ENCODE measurements at regions not wholly inside any gene's neighbourhood (a gene's known extent, or its start where the extent isn't known, plus 50 kb on each side); places are given as distances from the start of the nearest gene placed in this dataset.

GRCh38 chr7:17233603-17234002 lies 64.8 kb upstream of the AHR start:
- Histone ChIP-seq H3K27ac (peak overlapping the region in 1 of 5 donors; percentile 79), H3K4me1 (replicated peaks in 1 of 2) (peaks cover 20% of the 10 kb centered on the region in 2 donors), H3K4me3 (no peak overlapping the region), H3K36me3 (replicated peaks in 1 of 2) (no peaks in the 10 kb centered on the region), H3K27me3 (no peaks in the 10 kb centered on the region), H3K9me3 (replicated peaks in 1 of 3) (no peaks in the 10 kb centered on the region)
- intact Hi-C loops (cut with DNase I), result no loop called here
- 71 to 84% (median 77%) methylated on average over 2 of the region's 2 CpGs for WGBS, 4 donors
- TF ChIP-seq CTCF (IDR thresholded peaks at IDR 0.05) (no peak), POLR2A (IDR thresholded peaks at IDR 0.05) (no peak)
- DNase-seq, result no peak

GRCh38 chr7:17234030-17234397 lies 64.4 kb upstream of the AHR start:
- no peak for TF ChIP-seq CTCF (IDR thresholded peaks at IDR 0.05)
- TF ChIP-seq POLR2A (IDR thresholded peaks at IDR 0.05), result no peak
- peak in 4 of 7 donors; percentile 16 to 34 (median 24) for DNase-seq
- Histone ChIP-seq H3K36me3 (replicated peaks in 1 of 2) (no peaks in the 10 kb centered on the region), H3K4me3 (no peak overlapping the region), H3K9me3 (replicated peaks in 1 of 3) (no peaks in the 10 kb centered on the region), H3K27me3 (no peaks in the 10 kb centered on the region), H3K27ac (peak overlapping the region in 3 of 5 donors; percentile 24 to 79 (median 60)), H3K4me1 (replicated peaks in 1 of 2) (peaks cover 21% of the 10 kb centered on the region in 2 donors)
- intact Hi-C loops (cut with DNase I), result no loop called here
- WGBS, 4 donors, result 46 to 55% (median 52%) methylated on average over 2 of the region's 2 CpGs

GRCh38 chr7:17234398-17235031 lies 63.9 kb upstream of the AHR start:
- Histone ChIP-seq H3K4me1 (replicated peaks in 1 of 2) (peaks cover 26% of the 10 kb centered on the region in 2 donors), H3K4me3 (no peak overlapping the region), H3K36me3 (replicated peaks in 1 of 2) (no peaks in the 10 kb centered on the region), H3K9me3 (replicated peaks in 1 of 3) (no peaks in the 10 kb centered on the region), H3K27ac (peak overlapping the region in 3 of 5 donors; percentile 24 to 79 (median 60)), H3K27me3 (no peaks in the 10 kb centered on the region)
- 25 to 50% (median 31%) methylated on average over 10 of the region's 10 CpGs for whole genome bisulfite sequencing, 4 donors
- intact Hi-C loops (cut with DNase I), result no loop called here
- TF ChIP-seq CTCF (IDR thresholded peaks at IDR 0.05) (peak in 3 of 6 experiments; percentile 15 to 31 (median 22)), POLR2A (IDR thresholded peaks at IDR 0.05) (no peak)
- peak; percentile 43 to 77 (median 70) for DNase-seq

- no peak for TF ChIP-seq CTCF (IDR thresholded peaks at IDR 0.05)
- TF ChIP-seq POLR2A (IDR thresholded peaks at IDR 0.05), result no peak
- intact Hi-C loops (cut with DNase I), result no loop called here
- no peak for DNase-seq
- H3K36me3 ChIP-seq (replicated peaks in 1 of 2), result no peaks in the 10 kb centered on the region
- no peaks in the 10 kb centered on the region for H3K9me3 ChIP-seq (replicated peaks in 1 of 3)
- WGBS, 4 donors, result 90 to 96% (median 93%) methylated on average over 5 of the region's 5 CpGs
- H3K4me3 ChIP-seq, result no peak overlapping the region
- H3K27ac ChIP-seq, result no peak overlapping the region
- no peaks in the 10 kb centered on the region for H3K27me3 ChIP-seq
- peaks cover 18% of the 10 kb centered on the region in 2 donors for H3K4me1 ChIP-seq (replicated peaks in 1 of 2)
Measured at GRCh38 chr7:17236171-17236570, 62.3 kb upstream of the AHR start.

Data from adrenal gland (tissue), 9 donors.